CD4-positive, alpha-beta T cell (primary cell): ENCODE measurements at regions not wholly inside any gene's neighbourhood (a gene's known extent, or its start where the extent isn't known, plus 50 kb on each side); places are given as distances from the start of the nearest gene placed in this dataset.

ENCODE experiments used
- ATAC-seq: fragments of 200-7000 bp; cut with Tn5 transposase; one replicate; pipeline ENCODE4 v1.10.0; 2022; ENCODE audit warnings: mild to moderate bottlenecking; ENCODE audit not compliant: poor library complexity
- CTCF ChIA-PET: fragments of 350-600 bp; sonication (Branson Sonifier 250); formaldehyde crosslinking; loops from one replicate; lab custom pipeline; 2021; ENCODE audit warnings: antibody characterized with exemption, inconsistent platforms; lab: Charles Lee
- POLR2A ChIA-PET: fragments of 350-600 bp; sonication (Branson Sonifier 250); formaldehyde crosslinking; loops from one replicate; lab custom pipeline; 2021; ENCODE audit warnings: antibody characterized with exemption, inconsistent platforms; lab: Charles Lee
- DNase-seq, 14 experiments: peaks; one replicate each; pipeline ENCODE4 v3.0.0-alpha.2; 2013 to 2020; ENCODE audit warnings: mixed read lengths in 2 of 14
- H3K27ac ChIP-seq, 2 donors: one replicate each; pipeline versions ENCODE4 v1.5.1 to v1.7.0; 2013; ENCODE audit warnings: low read length in 2 of 2, low read depth in 1 of 2, mild to moderate bottlenecking in 1 of 2
- H3K27me3 ChIP-seq, 2 experiments: 1 replicate in 1 of 2; 2 replicates in 1 of 2; pipeline versions ENCODE4 v1.6.1 to v1.7.0; 2013; ENCODE audit warnings: low read length in 2 of 2, control low read depth in 1 of 2, mild to moderate bottlenecking in 1 of 2, moderate library complexity in 1 of 2; ENCODE audit not compliant: insufficient read depth in 2 of 2, control insufficient read depth in 1 of 2
- H3K36me3 ChIP-seq: one replicate; pipeline ENCODE4 v1.6.1; 2013; ENCODE audit warnings: low read length, control low read depth; ENCODE audit not compliant: insufficient read depth
- H3K4me1 ChIP-seq: one replicate; pipeline ENCODE4 v1.6.1; 2013; ENCODE audit warnings: low read length, control low read depth; ENCODE audit not compliant: insufficient read depth
- H3K4me3 ChIP-seq: one replicate; pipeline ENCODE4 v1.5.1; 2013; ENCODE audit warnings: mild to moderate bottlenecking, low read length, moderate library complexity
- H3K9me3 ChIP-seq, 2 experiments: 1 replicate in 1 of 2; 2 replicates in 1 of 2; pipeline versions ENCODE4 v1.6.1 to v1.7.0; 2013; ENCODE audit warnings: low read length in 2 of 2, mild to moderate bottlenecking in 2 of 2, control low read depth in 1 of 2, moderate library complexity in 1 of 2; ENCODE audit not compliant: control insufficient read depth in 1 of 2, insufficient read depth in 1 of 2
- H3K27ac Mint-ChIP-seq: one replicate; pipeline ENCODE4 v1.8.0; 2020; ENCODE audit warnings: mixed read lengths
- H3K27me3 Mint-ChIP-seq: one replicate; pipeline ENCODE4 v1.8.0; 2021; ENCODE audit warnings: mixed read lengths
- H3K36me3 Mint-ChIP-seq: one replicate; pipeline ENCODE4 v1.8.0; 2021; ENCODE audit warnings: low read depth, mixed read lengths
- H3K4me1 Mint-ChIP-seq: one replicate; pipeline ENCODE4 v1.8.0; 2021; ENCODE audit warnings: low read depth, mixed read lengths
- H3K4me3 Mint-ChIP-seq: one replicate; pipeline ENCODE4 v1.8.0; 2020; ENCODE audit warnings: mild to moderate bottlenecking, mixed read lengths
- H3K9me3 Mint-ChIP-seq: one replicate; pipeline ENCODE4 v1.8.0; 2020; ENCODE audit warnings: mixed read lengths
- CTCF ChIP-seq: fragments of 200-600 bp; IDR thresholded peaks from one replicate; pipeline ENCODE4 v1.8.0; 2022; ENCODE audit warnings: antibody characterized with exemption, mild to moderate bottlenecking
- intact Hi-C, 2 experiments: fragments of 100-400 bp; cut with DNase I in 1 of 2; cut with micrococcal nuclease in 1 of 2; formaldehyde crosslinking; loops; one replicate each; pipeline versions ENCODE4 v1.15.1 to v1.9.0; 2023 to 2025; cut with DNase I, micrococcal nuclease

DNA sequence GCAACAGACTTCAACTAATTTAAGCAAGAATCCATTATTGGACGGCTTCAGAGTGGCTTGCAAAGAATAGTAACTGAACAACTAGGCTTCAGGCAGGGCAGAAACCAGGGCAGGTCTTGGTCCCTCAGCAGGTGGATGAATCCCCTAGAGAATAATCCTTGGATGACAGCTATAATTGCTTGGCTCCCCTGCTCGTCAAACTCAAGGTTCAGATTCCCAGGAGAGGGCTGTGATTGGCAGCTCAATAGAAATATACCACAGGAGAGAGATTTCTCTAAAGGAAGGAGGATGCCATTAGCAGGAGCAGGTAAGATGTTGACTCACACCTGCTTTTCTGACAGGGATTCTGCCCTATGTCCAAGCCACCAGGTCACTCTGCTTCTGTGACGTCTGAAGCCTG lies 89.6 kb upstream of the PCDH8 start:
- H3K27ac Mint-ChIP-seq: no peak overlapping the region
- POLR2A ChIA-PET: no interaction called here
- DNase-seq (no peak), ATAC-seq (no peak)
- no peak for TF ChIP-seq CTCF
- intact Hi-C loops: no loop called here
- H3K9me3 Mint-ChIP-seq: no peaks in the 10 kb centered on the region
- Histone ChIP-seq H3K9me3 (peaks cover 0 to 8% of the 10 kb centered on the region in 2 experiments), H3K4me3 (no peak overlapping the region), H3K27me3 (peaks cover 2 to 4% of the 10 kb centered on the region in 2 experiments), H3K36me3 (no peaks in the 10 kb centered on the region), H3K27ac (no peak overlapping the region), H3K4me1 (no peaks in the 10 kb centered on the region)
- no peaks in the 10 kb centered on the region for H3K4me1 Mint-ChIP-seq
- peaks cover 23% of the 10 kb centered on the region for H3K27me3 Mint-ChIP-seq
- no peaks in the 10 kb centered on the region for H3K36me3 Mint-ChIP-seq
- no peak overlapping the region for H3K4me3 Mint-ChIP-seq
- CTCF ChIA-PET: no interaction called here

DNA sequence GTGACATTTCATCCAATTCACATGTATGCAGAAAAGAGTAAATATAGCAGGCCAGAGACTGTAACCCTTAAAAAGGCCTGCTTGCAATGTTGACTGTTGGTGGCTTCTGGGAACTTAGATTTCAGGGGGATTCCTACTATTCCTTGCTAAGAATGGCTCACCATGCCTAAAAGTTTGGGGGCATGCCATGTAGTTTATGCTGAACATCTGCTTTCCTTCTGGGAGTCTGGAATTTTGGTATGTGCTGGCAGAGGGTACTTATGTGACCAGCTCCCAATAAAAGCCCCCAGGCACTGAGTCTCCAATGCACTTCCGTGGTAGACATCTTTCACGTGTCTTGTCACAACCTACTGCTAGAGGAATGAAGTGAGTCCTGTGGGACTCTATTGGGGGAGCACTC lies 88.4 kb upstream of the PCDH8 start:
- TF ChIP-seq CTCF: no peak
- Histone ChIP-seq H3K4me1 (no peaks in the 10 kb centered on the region), H3K9me3 (peaks cover 0 to 8% of the 10 kb centered on the region in 2 experiments), H3K4me3 (no peak overlapping the region), H3K27ac (no peak overlapping the region), H3K36me3 (no peaks in the 10 kb centered on the region), H3K27me3 (peaks cover 2 to 4% of the 10 kb centered on the region in 2 experiments)
- no peak overlapping the region for H3K27ac Mint-ChIP-seq
- peaks cover 23% of the 10 kb centered on the region for H3K27me3 Mint-ChIP-seq
- DNase-seq (no peak), ATAC-seq (no peak)
- H3K4me3 Mint-ChIP-seq: no peak overlapping the region
- H3K4me1 Mint-ChIP-seq: no peaks in the 10 kb centered on the region
- no peaks in the 10 kb centered on the region for H3K36me3 Mint-ChIP-seq
- CTCF ChIA-PET: no interaction called here
- POLR2A ChIA-PET: no interaction called here
- H3K9me3 Mint-ChIP-seq: no peaks in the 10 kb centered on the region
- intact Hi-C loops: no loop called here

- DNase-seq (no peak), ATAC-seq (no peak)
- peaks cover 0 to 8% of the 10 kb centered on the region in 2 experiments for H3K9me3 ChIP-seq
- no peaks in the 10 kb centered on the region for H3K4me1 ChIP-seq
- H3K27ac ChIP-seq: no peak overlapping the region
- H3K36me3 ChIP-seq: no peaks in the 10 kb centered on the region
- H3K27me3 ChIP-seq: peaks cover 0 to 2% of the 10 kb centered on the region in 2 experiments
- H3K27me3 Mint-ChIP-seq: peaks cover 16% of the 10 kb centered on the region
- no peak overlapping the region for H3K4me3 Mint-ChIP-seq
- H3K4me1 Mint-ChIP-seq: no peaks in the 10 kb centered on the region
- H3K4me3 ChIP-seq: no peak overlapping the region
- CTCF ChIA-PET: no interaction called here
- no peak overlapping the region for H3K27ac Mint-ChIP-seq
- no peaks in the 10 kb centered on the region for H3K9me3 Mint-ChIP-seq
- intact Hi-C loops: no loop called here
- no peak for TF ChIP-seq CTCF
- POLR2A ChIA-PET: no interaction called here
- no peaks in the 10 kb centered on the region for H3K36me3 Mint-ChIP-seq
These were observed 85.8 kb upstream of the PCDH8 start for GRCh38 chr13:52934258-52934657.
